HL-60 (cell line): ENCODE measurements at regions not wholly inside any gene's neighbourhood (a gene's known extent, or its start where the extent isn't known, plus 50 kb on each side); places are given as distances from the start of the nearest gene placed in this dataset.

Experiments
- DNase-seq, 2 experiments: peaks; one replicate each; pipeline ENCODE4 v3.0.0-alpha.2; 2010 to 2020; ENCODE audit warnings: low read depth in 1 of 2, low spot score in 1 of 2
- H3K27ac ChIP-seq: fragments of 250-450 bp; sonication (Bioruptor Pico); replicated peaks from 2 replicates; pipeline ENCODE4 v1.5.1; 2020; ENCODE audit warnings: mild to moderate bottlenecking, moderate library complexity
- H3K27me3 ChIP-seq: fragments of 250-450 bp; sonication (Bioruptor Pico); 2 replicates; pipeline ENCODE4 v1.5.1; 2021; ENCODE audit warnings: mild to moderate bottlenecking, moderate library complexity; ENCODE audit not compliant: insufficient read depth, poor library complexity, severe bottlenecking
- H3K4me3 ChIP-seq: replicated peaks from 2 replicates; pipeline ENCODE4 v1.5.1; 2011; ENCODE audit warnings: mild to moderate bottlenecking, control low read depth, low read length; ENCODE audit not compliant: insufficient read depth
- CTCF ChIP-seq: IDR thresholded peaks from one replicate; pipeline ENCODE4 v1.5.1; 2011; ENCODE audit warnings: low read length, control low read depth, inconsistent platforms; ENCODE audit not compliant: insufficient read depth
- GABPA ChIP-seq: IDR thresholded peaks from 2 replicates; pipeline ENCODE4 v1.6.1; 2012; ENCODE audit warnings: low read depth
- POLR2AphosphoS5 ChIP-seq: IDR thresholded peaks from 2 replicates; pipeline ENCODE4 v1.6.1; 2012; ENCODE audit warnings: low read depth
- REST ChIP-seq: IDR thresholded peaks from 2 replicates; pipeline ENCODE4 v1.6.1; 2012; ENCODE audit warnings: low read depth; ENCODE audit not compliant: insufficient replicate concordance
- SPI1 ChIP-seq: IDR thresholded peaks from 2 replicates; pipeline ENCODE4 v1.6.1; 2012; ENCODE audit warnings: low read depth, mild to moderate bottlenecking, borderline replicate concordance

- H3K27ac ChIP-seq, result no peak overlapping the region
- no peak overlapping the region for H3K4me3 ChIP-seq
- no peak for DNase-seq
- TF ChIP-seq GABPA, result no peak
- no peak for TF ChIP-seq SPI1
- TF ChIP-seq POLR2AphosphoS5, result no peak
- TF ChIP-seq REST, result no peak
- no peak for TF ChIP-seq CTCF
- no peaks in the 10 kb centered on the region for H3K27me3 ChIP-seq
Measured at GRCh38 chr2:155701721-155702120, 630.8 kb downstream of the NR4A2 start.

GRCh38 chr2:155696571-155696970 lies 636.0 kb downstream of the NR4A2 start:
- Histone ChIP-seq H3K4me3 (no peak overlapping the region), H3K27me3 (no peaks in the 10 kb centered on the region), H3K27ac (no peak overlapping the region)
- TF ChIP-seq CTCF (no peak), POLR2AphosphoS5 (no peak), REST (no peak), SPI1 (no peak), GABPA (no peak)
- peak in 1 of 2 experiments; percentile 15 for DNase-seq

- no peak overlapping the region for H3K27ac ChIP-seq
- no peak for TF ChIP-seq REST
- no peak for TF ChIP-seq GABPA
- TF ChIP-seq POLR2AphosphoS5, result no peak
- no peak for TF ChIP-seq SPI1
- no peak for TF ChIP-seq CTCF
- no peak for DNase-seq
- no peaks in the 10 kb centered on the region for H3K27me3 ChIP-seq
- no peak overlapping the region for H3K4me3 ChIP-seq
Measured at GRCh38 chr2:155695505-155695904, 637.0 kb downstream of the NR4A2 start.
